IMR-90 (cell line): ENCODE measurements at regions not wholly inside any gene's neighbourhood (a gene's known extent, or its start where the extent isn't known, plus 50 kb on each side); places are given as distances from the start of the nearest gene placed in this dataset.
A peak's percentile ranks its signal among the peaks of the same experiment; 100 is the strongest.

Source experiments
- ATAC-seq: fragments of 200-7000 bp; cut with Tn5 transposase; 2 replicates; pipeline ENCODE4 v1.9.1; 2020; ENCODE audit warnings: low read depth, mild to moderate bottlenecking, moderate library complexity
- BruUV-seq: library from RNA; stranded (reverse); fragments of 400-500 nt; replicated peaks from 2 replicates; lab custom pipeline; 2021; lab: Mats Ljungman, UMichigan
- CTCF ChIA-PET: fragments of 300-600 bp; formaldehyde crosslinking; extraction: SDS; loops from one replicate; lab custom pipeline; 2021; ENCODE audit warnings: antibody characterized with exemption; lab: Yijun Ruan, JAX
- POLR2A ChIA-PET: fragments of 300-600 bp; sonication (Branson Sonifier 250); formaldehyde crosslinking; loops from one replicate; lab custom pipeline; 2022; ENCODE audit warnings: antibody characterized with exemption; ENCODE audit not compliant: unreplicated experiment; lab: Charles Lee
- DNase-seq: peaks from one replicate; pipeline ENCODE4 v3.0.0; 2013
- H2AFZ ChIP-seq: replicated peaks from 2 replicates; pipeline ENCODE3; 2013; ENCODE audit warnings: low read length, mild to moderate bottlenecking; ENCODE audit not compliant: poor library complexity
- H2AK5ac ChIP-seq: 2 replicates; pipeline ENCODE4 v1.6.1; 2013; ENCODE audit warnings: low read depth, low read length, inconsistent platforms
- H2AK9ac ChIP-seq: replicated peaks from 2 replicates; pipeline ENCODE3; 2013; ENCODE audit warnings: mild to moderate bottlenecking, low read depth, low read length, moderate library complexity; ENCODE audit not compliant: poor library complexity
- H2BK120ac ChIP-seq: 2 replicates; pipeline ENCODE4 v1.6.1; 2013; ENCODE audit warnings: low read depth, low read length, inconsistent platforms
- H2BK15ac ChIP-seq: 3 replicates; pipeline ENCODE4 v1.6.1; 2013; ENCODE audit warnings: low read depth, low read length, inconsistent platforms
- H2BK20ac ChIP-seq: 2 replicates; pipeline ENCODE4 v1.6.1; 2013; ENCODE audit warnings: low read depth, mild to moderate bottlenecking, inconsistent platforms, low read length, moderate library complexity
- H2BK5ac ChIP-seq: 2 replicates; pipeline ENCODE4 v1.6.1; 2013; ENCODE audit warnings: mild to moderate bottlenecking, low read depth, low read length, inconsistent platforms; ENCODE audit not compliant: poor library complexity, severe bottlenecking
- H3K14ac ChIP-seq: replicated peaks from 2 replicates; pipeline ENCODE4 v1.6.1; 2013; ENCODE audit warnings: low read depth, low read length, inconsistent platforms
- H3K18ac ChIP-seq: 2 replicates; pipeline ENCODE4 v1.6.1; 2013; ENCODE audit warnings: low read depth, low read length, control low read depth
- H3K23ac ChIP-seq: 2 replicates; pipeline ENCODE4 v1.6.1; 2013; ENCODE audit warnings: low read depth, low read length, inconsistent platforms
- H3K27ac ChIP-seq: 2 replicates; pipeline ENCODE4 v1.5.1; 2013; ENCODE audit warnings: mild to moderate bottlenecking, control low read depth, low read length; ENCODE audit not compliant: insufficient read depth
- H3K27me3 ChIP-seq: 2 replicates; pipeline ENCODE4 v1.6.1; 2013; ENCODE audit warnings: low read length; ENCODE audit not compliant: control insufficient read depth, insufficient read depth
- H3K36me3 ChIP-seq: 2 replicates; pipeline ENCODE4 v1.6.1; 2013; ENCODE audit warnings: low read length, mixed read lengths; ENCODE audit not compliant: control insufficient read depth, insufficient read depth
- H3K4ac ChIP-seq: 2 replicates; pipeline ENCODE4 v1.6.1; 2013; ENCODE audit warnings: low read depth, low read length, inconsistent platforms
- H3K4me1 ChIP-seq: 2 replicates; pipeline ENCODE4 v1.6.1; 2013; ENCODE audit warnings: low read length, mixed read lengths; ENCODE audit not compliant: control insufficient read depth, insufficient read depth
- H3K4me2 ChIP-seq: 2 replicates; pipeline ENCODE4 v1.6.1; 2013; ENCODE audit warnings: low read depth, mild to moderate bottlenecking, control low read depth, low read length, moderate library complexity
- H3K4me3 ChIP-seq: 2 replicates; pipeline ENCODE4 v1.5.1; 2013; ENCODE audit warnings: low read depth, mild to moderate bottlenecking, control low read depth, low read length, moderate library complexity; ENCODE audit not compliant: insufficient read depth
- H3K56ac ChIP-seq: 2 replicates; pipeline ENCODE4 v1.6.1; 2013; ENCODE audit warnings: low read length, inconsistent platforms; ENCODE audit not compliant: insufficient read depth; ENCODE audit errors: extremely low read depth
- H3K79me1 ChIP-seq, 2 experiments: 2 replicates each; pipeline ENCODE4 v1.6.1; 2013; ENCODE audit warnings: low read length in 2 of 2, inconsistent platforms in 1 of 2, low read depth in 1 of 2
- H3K9ac ChIP-seq: 2 replicates; pipeline ENCODE4 v1.6.1; 2013; ENCODE audit warnings: low read depth, low read length, control low read depth
- H3K9me1 ChIP-seq: 2 replicates; pipeline ENCODE4 v1.6.1; 2013; ENCODE audit warnings: low read length, inconsistent platforms; ENCODE audit not compliant: insufficient read depth
- H3K9me3 ChIP-seq: 2 replicates; pipeline ENCODE4 v1.6.1; 2013; ENCODE audit warnings: low read length; ENCODE audit not compliant: control insufficient read depth, insufficient read depth
- H4K20me1 ChIP-seq: 2 replicates; pipeline ENCODE4 v1.6.1; 2013; ENCODE audit warnings: low read length, inconsistent platforms; ENCODE audit not compliant: insufficient read depth
- H4K5ac ChIP-seq: 2 replicates; pipeline ENCODE4 v1.6.1; 2013; ENCODE audit warnings: mild to moderate bottlenecking, low read depth, low read length, control low read depth
- H4K8ac ChIP-seq, 2 experiments: 2 replicates each; pipeline ENCODE4 v1.6.1; 2013; ENCODE audit warnings: low read depth in 2 of 2, low read length in 2 of 2, control low read depth in 1 of 2, inconsistent platforms in 1 of 2
- H4K91ac ChIP-seq: 2 replicates; pipeline ENCODE4 v1.6.1; 2013; ENCODE audit warnings: low read depth, low read length, inconsistent platforms; ENCODE audit not compliant: insufficient read depth
- CEBPB ChIP-seq: IDR thresholded peaks from 2 replicates; pipeline ENCODE4 v1.6.1; 2012; ENCODE audit warnings: low read depth, low read length, improper control_type of control experiment
- CHD1 ChIP-seq: IDR thresholded peaks from 2 replicates; pipeline ENCODE4 v1.6.1; 2012; ENCODE audit warnings: low read depth, low read length, improper control_type of control experiment
- RAD21 ChIP-seq: IDR thresholded peaks from 2 replicates; pipeline ENCODE4 v1.6.1; 2012; ENCODE audit warnings: low read length, improper control_type of control experiment
- RFX5 ChIP-seq: IDR thresholded peaks from 2 replicates; pipeline ENCODE4 v1.8.0; 2012; ENCODE audit warnings: low read depth, mild to moderate bottlenecking, low read length, moderate library complexity
- SMC3 ChIP-seq: fragments of 150-350 bp; IDR thresholded peaks from 2 replicates; pipeline ENCODE4 v1.6.1; 2016; ENCODE audit warnings: low read depth, mild to moderate bottlenecking, antibody characterized with exemption, low read length, moderate library complexity
- WGBS, 2 experiments: methylation state at CpG; one replicate each; pipeline versions ENCODE4 v1.1.5 to v1.1.7; 2013; ENCODE audit warnings: missing lambda C conversion rate in 2 of 2; ENCODE audit not compliant: insufficient read length in 1 of 2; ENCODE audit errors: extremely low coverage in 2 of 2; 5-methylcytosine and 5-hydroxymethylcytosine counted together
- dilution Hi-C: fragments of 300-500 bp; cut with HindIII; formaldehyde crosslinking; loops from one replicate; pipeline ENCODE4 v1.14.3; 2018; ENCODE audit warnings: low sequenced_read_pairs; ENCODE audit not compliant: unreplicated experiment
- in situ Hi-C: fragments of 300-500 bp; cut with MboI; formaldehyde crosslinking; loops from 3 replicates; pipeline ENCODE4 v1.14.3; 2019; ENCODE audit warnings: low sequenced_read_pairs, inconsistent platforms, mixed read lengths
- intact Hi-C: fragments of 100-400 bp; cut with micrococcal nuclease; formaldehyde crosslinking; loops from 2 replicates; pipeline ENCODE4 v1.10.0; 2022

GRCh38 chr3:102194760-102195159 is 240.1 kb upstream of the ZPLD1 start:
- Histone ChIP-seq H3K4me2 (no peak overlapping the region), H4K8ac (no peak overlapping the region), H3K4ac (no peak overlapping the region), H3K18ac (no peak overlapping the region), H3K56ac (no peak overlapping the region), H2AFZ (no peak overlapping the region), H3K14ac (no peak overlapping the region), H3K36me3 (no peaks in the 10 kb centered on the region), H3K9me3 (no peaks in the 10 kb centered on the region), H4K20me1 (no peaks in the 10 kb centered on the region), H4K5ac (no peak overlapping the region), H3K4me3 (no peak overlapping the region), H3K9me1 (peaks cover 3% of the 10 kb centered on the region), H2AK9ac (no peak overlapping the region), H3K9ac (no peak overlapping the region), H2BK120ac (no peak overlapping the region), H2BK15ac (peak overlapping the region; percentile 67; the same call in 1 of the 3 replicates), H3K4me1 (no peaks in the 10 kb centered on the region; the same call in 1 of the 2 replicates), H3K23ac (no peak overlapping the region), H3K27me3 (no peaks in the 10 kb centered on the region), H3K79me1 (no peaks in the 10 kb centered on the region), H4K91ac (no peak overlapping the region), H2BK20ac (no peak overlapping the region), H3K27ac (no peak overlapping the region), H2BK5ac (no peak overlapping the region), H2AK5ac (no peak overlapping the region)
- BruUV-seq: no TSS peak
- no peak for ATAC-seq
- DNase-seq: no peak
- dilution Hi-C loops: no loop called here
- in situ Hi-C loops: no loop called here
- WGBS, 2 experiments: no CpG with 5 or more reads among the region's 1 CpG
- CTCF ChIA-PET: interaction anchor here (1.2 kb wide), 1 partner anchor 140 kb away, joined by 3 read pairs; no protein-coding TSS in a partner anchor
- POLR2A ChIA-PET: no interaction called here
- intact Hi-C loops: no loop called here
- TF ChIP-seq CHD1: no peak
- no peak for TF ChIP-seq RFX5
- TF ChIP-seq CEBPB: no peak
- no peak for TF ChIP-seq RAD21
- TF ChIP-seq SMC3: no peak
